ENCODE measurements at regions not wholly inside any gene's neighbourhood (a gene's known extent, or its start where the extent isn't known, plus 50 kb on each side); places are given as distances from the start of the nearest gene placed in this dataset.

DNA sequence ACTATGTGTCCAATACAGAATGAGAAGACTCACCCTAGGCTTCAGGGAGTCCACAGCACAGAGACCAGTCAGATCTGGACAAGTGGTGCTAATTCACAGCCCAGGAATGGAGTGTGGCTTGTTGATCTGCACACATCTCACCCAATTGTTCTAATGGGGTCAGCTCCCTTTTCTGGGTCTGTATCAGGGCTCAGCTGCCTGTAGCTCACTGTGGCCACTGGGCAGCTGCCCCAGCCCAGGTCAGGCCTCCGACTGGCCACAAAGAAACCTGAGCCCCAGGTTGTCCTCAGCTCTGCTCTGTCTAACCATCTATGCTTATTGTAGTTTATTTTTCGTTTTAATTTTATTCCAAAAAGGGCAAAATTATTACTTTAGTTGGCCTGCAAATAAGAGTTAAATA lies 202.3 kb upstream of the RAB6C start:
- in situ Hi-C loops (cut with MboI; ENCODE audit: low sequenced_read_pairs) = no loop called here

DNA sequence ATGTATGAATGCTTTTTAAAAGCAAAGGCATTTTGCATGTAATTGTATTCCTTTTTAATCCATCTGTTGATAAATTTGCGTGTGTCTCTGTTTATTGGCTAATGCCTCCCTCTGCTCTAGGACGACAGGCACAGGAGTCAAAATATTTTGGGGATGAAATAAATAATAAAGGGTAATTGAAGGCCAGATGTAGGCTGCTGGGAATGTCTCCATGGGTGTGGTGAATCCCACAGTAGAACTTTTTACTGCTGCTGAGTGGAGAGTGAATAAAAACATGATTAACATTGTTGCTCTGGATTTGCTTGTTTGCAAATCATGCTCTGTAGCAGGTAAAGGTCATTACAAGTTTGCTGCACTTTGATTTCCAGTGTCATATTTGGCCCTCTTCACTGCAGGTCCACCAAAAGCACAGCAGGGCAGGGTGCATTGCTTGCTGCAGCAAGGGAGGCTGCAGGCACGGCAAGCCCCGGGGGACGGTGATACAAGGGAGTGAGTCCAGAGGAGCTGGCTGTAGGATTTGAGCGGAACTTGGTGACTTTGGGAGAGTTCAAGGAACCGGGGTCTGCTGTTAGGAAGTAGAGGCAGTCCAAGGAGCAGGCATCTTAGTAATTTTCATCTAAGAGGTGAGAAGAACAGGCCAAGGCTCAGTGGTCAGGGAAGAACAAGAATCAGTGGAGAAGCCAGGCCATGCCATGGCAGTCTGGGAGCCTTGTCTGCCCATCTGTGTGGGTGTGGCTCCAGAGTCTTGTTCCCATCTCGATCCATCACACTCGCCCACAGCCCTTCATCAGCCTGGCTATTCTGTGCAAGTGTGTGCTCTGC lies 201.5 kb upstream of the RAB6C start:
- in situ Hi-C loops (cut with MboI; ENCODE audit: low sequenced_read_pairs) = no loop called here

DNA sequence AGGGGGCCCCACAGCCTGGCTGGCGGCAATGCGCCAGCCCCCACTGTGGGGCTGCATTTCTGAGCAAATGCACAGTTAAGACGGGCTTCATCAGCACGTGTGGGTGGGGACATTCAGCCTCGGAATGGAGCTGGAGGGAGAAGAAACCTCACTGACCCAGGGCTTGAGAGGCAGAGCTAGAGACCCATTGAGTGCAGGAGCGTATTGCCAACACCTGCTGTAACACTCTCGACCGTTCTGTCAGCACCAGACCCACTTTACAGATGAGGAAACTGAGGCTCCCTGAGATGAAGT lies 200.9 kb upstream of the RAB6C start:
- in situ Hi-C loops (cut with MboI; ENCODE audit: low sequenced_read_pairs) = no loop called here

DNA sequence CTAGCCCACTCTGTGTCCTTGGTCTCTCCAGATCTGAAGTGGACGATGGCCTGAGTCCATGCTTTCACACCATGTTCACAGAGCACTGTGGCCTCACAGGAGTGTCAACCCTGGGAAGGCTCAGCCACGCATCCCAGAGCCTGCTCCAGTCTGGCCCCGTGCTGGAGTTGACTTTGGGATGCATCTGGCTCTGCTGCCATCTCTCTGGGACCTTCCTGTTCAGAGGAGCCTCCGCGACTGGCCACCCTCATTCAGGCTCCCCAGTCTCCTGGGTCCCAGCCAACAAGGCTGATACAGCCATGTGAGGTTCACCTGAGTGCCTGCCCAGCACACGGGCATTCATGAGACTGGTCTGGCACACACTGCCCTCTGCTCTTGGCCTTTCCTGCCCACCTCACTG lies 199.7 kb upstream of the RAB6C start:
- in situ Hi-C loops (cut with MboI; ENCODE audit: low sequenced_read_pairs) = no loop called here

DNA sequence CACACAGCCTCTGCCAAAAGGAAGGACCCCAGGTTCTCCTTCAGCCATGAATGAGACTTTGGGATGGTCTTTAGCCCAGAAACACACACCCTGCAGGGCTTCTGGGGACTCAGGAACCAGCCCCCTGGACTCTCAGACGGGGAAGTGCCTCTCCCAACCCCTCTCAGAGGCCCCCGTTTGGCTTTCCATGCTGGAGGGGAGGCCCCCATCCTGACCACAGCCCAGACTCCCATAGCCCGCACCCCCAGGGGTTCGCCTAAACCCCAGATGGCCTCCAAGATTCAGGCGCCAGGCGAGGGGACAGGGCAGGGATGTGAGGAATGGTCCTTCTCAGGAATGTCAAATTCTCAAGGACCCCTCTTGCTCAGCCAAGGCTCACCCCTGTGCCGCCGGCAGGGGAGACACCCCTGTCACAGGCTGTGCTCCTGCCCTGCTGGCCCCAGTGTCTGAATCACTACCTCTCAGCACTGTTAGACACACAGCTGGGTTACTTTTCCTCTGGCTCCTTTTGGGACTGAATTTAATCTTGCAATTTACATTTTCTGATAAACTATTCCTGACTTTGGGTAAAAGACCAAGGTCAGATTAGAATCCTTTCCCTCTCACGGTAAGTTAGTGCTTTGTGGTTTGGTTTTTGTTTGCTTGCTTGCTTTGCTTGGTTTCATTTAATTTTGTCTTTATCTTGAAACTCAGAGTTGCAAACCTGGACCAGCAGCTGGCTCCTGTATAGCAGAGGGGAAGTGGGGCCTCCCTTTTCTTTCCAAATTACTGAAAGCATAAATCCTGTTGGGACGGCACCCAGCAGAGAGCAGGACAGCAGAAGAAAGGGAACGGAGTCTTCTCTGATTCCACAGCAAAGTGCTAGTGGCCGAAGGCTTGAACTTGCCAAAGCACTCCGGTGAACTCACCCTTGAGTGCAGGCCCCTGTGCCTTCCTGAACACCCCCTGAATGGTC lies 198.9 kb upstream of the RAB6C start:
- in situ Hi-C loops (cut with MboI; ENCODE audit: low sequenced_read_pairs) = no loop called here

DNA sequence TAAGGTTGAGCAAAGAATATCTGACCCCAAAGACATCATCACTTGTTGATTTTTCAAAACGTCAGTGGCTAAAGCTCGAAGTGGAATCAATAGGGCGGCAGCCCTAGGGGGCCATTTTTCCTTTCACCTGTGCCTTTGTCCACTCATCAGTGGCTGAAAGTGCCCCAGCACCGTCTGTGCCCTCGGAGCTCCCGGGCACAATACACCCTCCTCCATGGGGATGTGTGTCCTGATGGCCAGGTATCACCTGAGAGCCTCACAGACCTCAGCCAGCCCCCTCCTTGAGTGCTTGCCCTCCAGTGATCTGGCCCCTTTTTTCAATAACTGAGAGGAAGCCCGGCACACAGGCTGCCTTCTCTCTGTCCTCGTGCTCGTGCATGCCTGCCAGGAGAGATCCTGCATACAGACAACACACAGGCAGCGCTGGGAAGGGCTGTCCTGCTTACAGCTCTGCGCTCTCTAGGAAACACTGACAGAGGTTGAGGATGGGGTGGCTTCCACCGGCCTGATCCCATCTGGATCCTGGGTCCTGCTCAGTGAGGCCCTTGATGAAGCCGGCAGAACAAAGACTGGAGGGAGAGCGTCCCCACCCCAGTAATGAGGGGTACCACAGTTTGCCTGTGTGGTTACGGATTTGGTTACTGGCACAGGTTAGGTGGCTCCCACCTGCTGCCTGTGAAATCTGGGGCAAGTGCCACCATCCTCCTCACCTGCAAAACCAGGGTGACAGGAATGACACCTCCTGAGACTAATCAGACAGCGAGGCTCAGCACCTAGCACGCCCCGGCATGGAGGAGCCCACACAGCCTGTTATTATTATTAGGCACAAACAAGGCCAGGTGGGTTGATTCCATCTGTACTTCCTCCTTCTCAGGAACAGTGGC lies 197.5 kb upstream of the RAB6C start:
- in situ Hi-C loops (cut with MboI; ENCODE audit: low sequenced_read_pairs) = no loop called here

DNA sequence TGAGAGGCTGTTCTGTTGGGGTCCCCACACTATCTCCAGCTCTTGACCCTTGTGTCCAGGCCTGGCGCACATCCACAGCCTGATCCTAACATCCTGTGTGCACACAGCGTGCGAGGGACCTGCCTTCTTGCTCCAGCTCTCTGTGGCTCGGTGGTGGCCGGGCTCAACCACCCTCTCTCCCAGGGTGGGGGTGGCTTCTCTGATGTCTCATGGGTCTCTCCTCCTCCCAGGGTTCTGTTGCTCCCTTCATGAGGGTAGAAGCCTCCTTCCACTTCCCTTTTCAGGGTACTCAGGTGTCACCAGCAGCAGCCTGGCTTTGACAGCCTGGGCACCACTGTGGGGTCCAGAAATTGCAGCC lies 196.9 kb upstream of the RAB6C start:
- in situ Hi-C loops (cut with MboI; ENCODE audit: low sequenced_read_pairs) = no loop called here

DNA sequence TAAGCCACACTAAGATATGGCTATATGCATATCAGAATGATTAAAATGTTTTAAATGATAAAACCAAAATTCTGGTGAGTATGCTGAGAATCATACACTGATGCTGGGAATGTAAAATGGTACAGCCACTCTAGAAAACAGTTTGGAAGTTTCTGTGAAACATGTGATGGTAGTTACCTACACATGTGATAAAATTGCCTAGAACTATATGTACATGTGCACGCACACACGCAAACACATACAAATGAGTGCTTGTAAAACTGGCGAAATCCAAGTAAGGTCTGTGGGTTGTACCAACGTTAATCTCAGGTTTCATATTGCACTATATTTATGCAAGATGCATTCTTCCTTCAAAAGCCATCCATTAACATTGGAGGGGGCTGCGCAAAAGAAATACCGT lies 195.0 kb upstream of the RAB6C start:
- in situ Hi-C loops (cut with MboI; ENCODE audit: low sequenced_read_pairs) = no loop called here

DNA sequence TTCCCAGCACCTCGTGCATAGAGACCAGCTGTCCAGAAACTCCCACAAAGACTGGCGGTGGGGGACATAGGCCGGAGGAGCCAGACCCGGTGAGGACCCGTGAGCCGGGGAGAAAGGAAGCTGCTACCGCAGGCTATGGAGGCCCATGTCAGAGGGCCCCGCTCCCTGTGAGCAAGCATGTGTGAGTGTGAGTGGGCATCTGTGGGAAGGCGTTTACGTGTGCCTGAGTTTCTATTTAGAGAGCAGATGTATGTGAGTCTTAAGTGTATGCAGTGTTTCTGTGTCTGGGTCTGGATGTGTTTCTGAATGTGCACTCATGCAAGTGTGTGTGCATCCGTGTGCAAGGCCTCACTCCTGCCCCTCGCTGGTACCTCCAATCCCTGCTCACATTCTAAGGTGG lies 187.8 kb upstream of the RAB6C start:
- in situ Hi-C loops (cut with MboI; ENCODE audit: low sequenced_read_pairs) = no loop called here

DNA sequence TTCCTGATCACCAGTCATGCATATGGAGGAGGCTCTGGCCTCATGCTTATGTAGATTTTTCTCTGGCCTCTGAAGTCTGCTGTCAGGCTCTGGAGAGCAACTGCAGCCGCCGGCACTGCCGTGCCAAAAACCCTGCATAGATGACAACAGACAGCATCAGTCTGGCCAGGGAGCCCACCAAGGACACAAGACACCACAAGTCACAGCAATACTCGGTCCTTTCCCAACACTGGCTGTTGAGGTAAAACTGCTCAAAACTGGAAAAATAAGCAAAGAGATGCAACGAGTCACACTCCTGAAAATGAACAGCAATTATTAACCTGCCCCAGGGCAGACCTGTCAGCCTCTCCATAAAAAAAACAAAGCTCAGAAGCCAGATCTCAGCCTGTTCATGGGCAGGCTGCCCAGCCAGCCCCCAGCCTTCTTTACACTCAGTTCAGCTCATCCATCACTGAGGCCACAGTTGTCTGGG lies 186.0 kb upstream of the RAB6C start:
- in situ Hi-C loops (cut with MboI; ENCODE audit: low sequenced_read_pairs) = no loop called here

DNA sequence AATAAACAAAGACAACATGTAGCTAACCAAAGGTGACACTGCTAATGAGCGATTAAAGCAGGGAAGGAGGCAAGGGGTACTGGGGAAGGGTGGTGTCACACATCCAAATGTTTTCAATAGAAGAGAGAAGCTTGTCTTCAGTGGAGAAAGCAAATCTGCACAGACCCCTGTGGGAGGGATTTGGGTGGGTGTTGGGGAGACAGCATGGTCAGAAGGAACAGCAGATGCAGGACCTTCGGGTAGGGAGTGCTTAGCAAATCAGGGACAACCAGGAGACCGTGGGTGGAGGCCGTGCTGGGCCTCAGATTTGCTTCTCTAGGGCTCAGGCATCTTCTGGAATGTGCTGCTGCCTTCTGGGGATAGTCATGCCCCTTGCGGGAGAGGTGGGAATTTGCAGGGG lies 185.3 kb upstream of the RAB6C start:
- in situ Hi-C loops (cut with MboI; ENCODE audit: low sequenced_read_pairs) = no loop called here

DNA sequence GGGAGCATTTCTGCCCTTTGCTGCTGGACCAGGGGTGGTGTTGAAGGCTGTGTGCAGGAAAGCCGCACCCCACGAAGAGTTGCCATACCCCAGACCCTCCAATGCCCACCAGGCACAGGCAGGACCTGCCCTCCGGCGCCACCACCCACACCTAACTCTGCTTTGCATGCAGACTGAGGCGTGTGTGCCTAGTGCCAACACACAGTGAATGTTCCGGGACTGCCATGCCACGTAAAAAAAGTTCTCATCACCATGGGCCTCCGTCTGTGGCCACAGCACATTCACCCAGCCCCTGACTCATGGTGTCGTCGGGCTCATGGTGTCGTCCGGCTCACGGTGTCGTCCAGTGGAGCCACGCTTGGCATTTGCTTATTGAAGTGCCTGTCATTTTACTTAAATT lies 184.9 kb upstream of the RAB6C start:
- in situ Hi-C loops (cut with MboI; ENCODE audit: low sequenced_read_pairs) = no loop called here

DNA sequence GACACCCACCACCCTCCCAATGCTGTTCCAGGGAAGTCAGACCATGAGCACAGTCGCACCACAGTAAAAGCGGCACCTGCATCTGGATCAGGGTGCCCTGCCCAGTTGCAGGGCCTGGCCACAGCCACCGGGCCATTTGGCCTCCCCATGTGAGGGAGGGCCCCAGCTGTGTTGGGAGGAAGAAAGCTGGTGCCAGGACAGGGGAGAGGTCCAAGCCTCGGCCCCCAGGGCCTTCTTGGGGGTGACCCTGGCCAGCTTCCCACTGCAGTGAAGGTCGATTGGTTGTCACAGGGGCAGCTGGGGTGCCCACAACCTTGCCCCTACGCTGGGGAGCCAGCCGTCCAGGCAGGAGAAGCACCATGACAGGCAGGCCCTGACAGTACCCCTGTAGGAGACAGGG lies 183.2 kb upstream of the RAB6C start:
- in situ Hi-C loops (cut with MboI; ENCODE audit: low sequenced_read_pairs) = no loop called here

DNA sequence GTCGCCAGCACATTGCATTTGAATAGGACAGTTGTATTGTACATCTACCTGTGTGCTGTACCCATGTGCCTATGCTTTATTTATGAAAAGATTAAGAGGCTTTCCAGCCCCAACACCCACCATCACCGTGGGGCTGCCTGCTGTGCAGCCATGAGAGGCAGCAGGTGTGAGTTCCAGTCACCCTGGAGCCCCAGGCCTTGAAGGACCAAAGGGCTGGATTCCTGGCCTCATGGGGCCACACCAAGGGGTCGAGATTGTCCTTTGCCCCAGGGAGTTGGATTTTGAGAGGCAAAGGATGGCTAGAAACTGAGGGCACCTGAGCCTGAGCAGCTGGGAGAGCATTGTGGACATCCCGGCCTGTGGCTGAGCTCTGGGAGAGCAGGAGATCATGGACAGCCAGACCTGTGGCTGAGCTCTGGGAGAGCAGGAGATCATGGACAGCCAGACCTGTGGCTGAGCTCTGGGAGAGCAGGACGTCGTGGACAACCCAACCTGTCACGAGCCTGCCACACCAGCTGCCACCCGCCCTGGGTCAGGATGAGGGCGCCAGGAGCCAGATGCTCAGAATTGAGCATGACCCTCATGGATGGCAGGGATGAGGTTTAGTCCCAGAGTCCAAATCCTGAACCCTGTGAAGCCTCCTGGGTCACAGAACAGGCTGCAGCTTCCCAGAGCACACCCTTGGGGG lies 182.5 kb upstream of the RAB6C start:
- in situ Hi-C loops (cut with MboI; ENCODE audit: low sequenced_read_pairs) = no loop called here

DNA sequence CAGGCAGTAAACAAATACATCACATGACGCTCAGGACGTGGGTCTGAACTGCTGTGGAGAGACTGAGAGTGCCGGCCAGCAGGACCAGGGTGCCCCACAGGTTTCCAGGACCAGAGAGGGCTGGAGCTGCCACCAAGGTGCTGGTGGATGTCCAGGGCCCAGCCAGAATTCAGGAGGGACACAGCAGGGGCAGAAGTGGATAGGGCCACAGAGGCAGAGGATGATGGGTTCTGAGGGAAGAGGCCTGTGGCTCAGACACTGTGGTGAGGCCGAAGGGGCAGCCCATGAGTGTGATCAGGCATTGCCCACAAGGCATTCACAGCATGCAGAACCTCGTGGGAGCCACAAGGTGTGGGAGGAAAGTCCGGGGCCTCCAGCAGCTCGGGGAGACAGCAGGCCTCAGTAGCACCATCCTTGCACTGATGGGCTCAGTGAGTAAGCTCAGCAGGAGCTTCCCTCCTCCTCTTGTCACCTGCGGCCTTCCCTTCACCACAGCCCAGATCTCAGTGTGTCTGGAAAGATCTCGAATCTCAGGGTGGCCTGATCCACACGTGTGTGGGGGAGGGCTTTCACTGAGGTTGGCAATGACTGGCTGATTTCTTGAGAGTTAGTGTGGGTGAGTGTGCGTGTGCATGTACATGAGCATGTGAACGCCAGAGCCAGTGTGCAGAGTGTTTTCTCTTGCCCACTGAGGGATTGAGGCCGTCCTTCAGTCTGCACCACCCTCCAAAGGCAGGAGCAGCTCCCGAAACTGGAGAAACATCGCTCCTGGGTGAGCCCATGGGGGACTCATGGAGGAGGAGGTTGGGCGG lies 181.8 kb upstream of the RAB6C start:
- in situ Hi-C loops (cut with MboI; ENCODE audit: low sequenced_read_pairs) = no loop called here

DNA sequence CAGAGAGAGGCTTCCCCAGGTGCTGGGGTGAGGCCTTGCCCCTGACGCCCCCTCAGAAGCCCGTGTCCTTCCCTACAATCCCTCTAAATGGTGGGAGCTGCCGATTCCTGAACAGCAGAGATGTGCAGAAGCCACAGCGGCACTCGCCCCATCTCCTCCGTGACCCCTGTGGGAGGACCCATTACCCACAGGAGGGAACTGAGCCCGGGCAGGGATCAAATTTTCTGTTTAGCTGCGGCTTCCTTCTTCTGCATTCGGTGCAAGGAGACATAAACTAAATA lies 181.2 kb upstream of the RAB6C start:
- in situ Hi-C loops (cut with MboI; ENCODE audit: low sequenced_read_pairs) = no loop called here

DNA sequence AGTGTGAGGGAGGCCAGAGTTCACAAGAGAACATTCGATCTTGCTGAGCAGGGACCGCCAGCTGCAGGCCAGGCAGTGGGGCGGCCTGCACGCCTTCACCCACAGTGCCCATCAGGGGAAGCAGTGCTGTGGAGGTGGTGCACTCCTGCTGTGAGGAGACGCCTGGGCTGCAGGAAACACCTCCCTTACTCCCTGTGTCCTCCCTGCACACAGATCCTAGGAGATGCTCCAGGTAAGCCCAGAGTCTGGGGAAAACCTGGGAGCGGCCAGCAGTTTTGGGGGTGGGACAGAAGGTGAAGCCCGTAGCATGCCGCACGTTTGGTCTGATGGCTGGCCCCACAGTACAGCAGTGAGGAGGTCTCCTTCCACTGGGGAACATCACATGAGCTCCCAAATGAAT lies 180.8 kb upstream of the RAB6C start:
- in situ Hi-C loops (cut with MboI; ENCODE audit: low sequenced_read_pairs) = no loop called here

DNA sequence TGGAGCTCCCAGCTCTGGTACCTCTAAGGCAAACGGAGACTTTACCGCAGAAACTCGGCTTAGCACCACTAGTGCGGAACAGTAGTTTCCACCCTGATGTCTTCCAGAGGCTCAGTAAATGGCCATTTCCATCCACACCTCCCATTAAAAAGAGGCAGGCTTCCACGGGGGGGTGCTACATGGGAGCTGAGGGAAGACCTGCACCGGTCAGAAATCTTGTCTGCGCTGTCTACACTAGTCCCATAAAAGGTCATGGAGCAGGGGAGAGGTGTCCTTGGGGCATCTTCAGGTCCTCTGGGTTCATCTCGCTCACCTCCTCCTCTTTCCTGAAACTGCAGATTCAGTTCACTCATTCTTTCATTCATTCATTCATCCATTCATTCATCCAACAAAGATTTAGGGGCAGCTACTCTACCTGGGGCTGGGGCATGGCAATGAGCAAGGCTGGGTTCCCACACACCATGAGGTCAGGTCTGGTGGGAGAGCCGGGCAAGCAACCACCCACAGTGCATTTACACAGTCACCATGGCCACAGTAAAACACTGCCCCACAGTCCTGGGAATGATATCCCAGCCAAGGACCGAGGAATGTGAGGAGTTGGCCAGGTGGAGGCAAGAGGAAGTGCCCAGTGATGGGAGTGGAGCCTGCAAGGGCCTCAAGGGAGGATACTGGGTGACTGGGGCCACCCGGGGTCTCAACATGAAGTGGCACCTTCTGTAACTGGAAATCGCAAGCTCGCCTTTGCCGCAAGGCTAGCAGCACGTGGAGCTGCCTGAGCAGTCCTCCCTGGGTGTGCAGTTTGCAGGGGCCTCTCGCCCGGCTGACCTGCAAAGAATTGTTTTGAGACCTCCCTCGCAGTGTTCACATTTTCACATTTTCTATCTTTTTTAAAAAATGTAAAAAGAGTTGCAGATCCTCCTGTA lies 180.2 kb upstream of the RAB6C start:
- in situ Hi-C loops (cut with MboI; ENCODE audit: low sequenced_read_pairs) = no loop called here

DNA sequence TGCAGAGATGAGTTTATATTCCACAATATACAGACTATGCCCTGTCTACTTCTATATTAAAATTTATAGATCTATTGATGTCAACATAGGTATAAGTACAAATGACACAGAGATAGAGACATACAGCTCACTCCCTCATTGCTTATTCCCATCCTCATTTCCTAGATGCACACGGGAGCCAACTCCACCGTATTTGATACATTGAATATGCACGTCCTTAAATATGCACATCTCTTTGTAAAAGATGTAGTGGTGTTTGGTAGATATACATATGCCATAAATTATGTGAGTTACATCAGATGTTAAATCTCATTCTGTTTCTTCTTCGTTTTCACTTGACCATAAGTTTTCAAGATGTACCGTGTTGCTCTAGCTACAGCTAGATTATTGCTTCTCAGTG lies 179.2 kb upstream of the RAB6C start:
- in situ Hi-C loops (cut with MboI; ENCODE audit: low sequenced_read_pairs) = no loop called here

All from HL-60/S4 treated with retinoic acid at 250 ng/mL for 4 days and 3 days (cell line).